GM12874 (cell line): ENCODE measurements at regions not wholly inside any gene's neighbourhood (a gene's known extent, or its start where the extent isn't known, plus 50 kb on each side); places are given as distances from the start of the nearest gene placed in this dataset.

Experiments
- TF ChIP-seq, protein P1 (sequence below): IDR thresholded peaks from 2 replicates; pipeline ENCODE4 v1.5.1; 2011; ENCODE audit warnings: low read depth, mild to moderate bottlenecking, control low read depth, low read length, moderate library complexity; ENCODE audit not compliant: insufficient read depth

DNA sequence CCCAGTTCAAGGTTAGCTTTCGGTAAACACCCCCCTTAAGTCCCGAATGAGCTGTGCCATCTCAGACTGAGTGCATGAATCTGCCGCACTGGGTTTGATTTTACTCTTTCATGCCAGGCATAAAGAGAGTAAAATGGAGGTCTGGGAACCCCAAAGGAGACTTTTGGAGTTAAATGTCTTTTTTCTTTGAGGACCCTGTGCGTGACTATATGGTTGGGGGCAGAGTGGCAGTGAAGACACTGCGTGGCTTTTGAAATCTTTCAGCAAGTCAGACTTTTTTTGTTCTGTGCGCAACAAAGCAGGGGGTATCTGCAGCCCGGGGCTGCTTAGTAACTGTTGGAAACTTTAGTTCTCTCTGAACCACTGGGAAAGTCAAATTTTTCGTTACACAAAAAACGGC lies 392.9 kb upstream of the SALL1 start:
- TF ChIP-seq, protein P1, sequence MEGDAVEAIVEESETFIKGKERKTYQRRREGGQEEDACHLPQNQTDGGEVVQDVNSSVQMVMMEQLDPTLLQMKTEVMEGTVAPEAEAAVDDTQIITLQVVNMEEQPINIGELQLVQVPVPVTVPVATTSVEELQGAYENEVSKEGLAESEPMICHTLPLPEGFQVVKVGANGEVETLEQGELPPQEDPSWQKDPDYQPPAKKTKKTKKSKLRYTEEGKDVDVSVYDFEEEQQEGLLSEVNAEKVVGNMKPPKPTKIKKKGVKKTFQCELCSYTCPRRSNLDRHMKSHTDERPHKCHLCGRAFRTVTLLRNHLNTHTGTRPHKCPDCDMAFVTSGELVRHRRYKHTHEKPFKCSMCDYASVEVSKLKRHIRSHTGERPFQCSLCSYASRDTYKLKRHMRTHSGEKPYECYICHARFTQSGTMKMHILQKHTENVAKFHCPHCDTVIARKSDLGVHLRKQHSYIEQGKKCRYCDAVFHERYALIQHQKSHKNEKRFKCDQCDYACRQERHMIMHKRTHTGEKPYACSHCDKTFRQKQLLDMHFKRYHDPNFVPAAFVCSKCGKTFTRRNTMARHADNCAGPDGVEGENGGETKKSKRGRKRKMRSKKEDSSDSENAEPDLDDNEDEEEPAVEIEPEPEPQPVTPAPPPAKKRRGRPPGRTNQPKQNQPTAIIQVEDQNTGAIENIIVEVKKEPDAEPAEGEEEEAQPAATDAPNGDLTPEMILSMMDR, result no peak

DNA sequence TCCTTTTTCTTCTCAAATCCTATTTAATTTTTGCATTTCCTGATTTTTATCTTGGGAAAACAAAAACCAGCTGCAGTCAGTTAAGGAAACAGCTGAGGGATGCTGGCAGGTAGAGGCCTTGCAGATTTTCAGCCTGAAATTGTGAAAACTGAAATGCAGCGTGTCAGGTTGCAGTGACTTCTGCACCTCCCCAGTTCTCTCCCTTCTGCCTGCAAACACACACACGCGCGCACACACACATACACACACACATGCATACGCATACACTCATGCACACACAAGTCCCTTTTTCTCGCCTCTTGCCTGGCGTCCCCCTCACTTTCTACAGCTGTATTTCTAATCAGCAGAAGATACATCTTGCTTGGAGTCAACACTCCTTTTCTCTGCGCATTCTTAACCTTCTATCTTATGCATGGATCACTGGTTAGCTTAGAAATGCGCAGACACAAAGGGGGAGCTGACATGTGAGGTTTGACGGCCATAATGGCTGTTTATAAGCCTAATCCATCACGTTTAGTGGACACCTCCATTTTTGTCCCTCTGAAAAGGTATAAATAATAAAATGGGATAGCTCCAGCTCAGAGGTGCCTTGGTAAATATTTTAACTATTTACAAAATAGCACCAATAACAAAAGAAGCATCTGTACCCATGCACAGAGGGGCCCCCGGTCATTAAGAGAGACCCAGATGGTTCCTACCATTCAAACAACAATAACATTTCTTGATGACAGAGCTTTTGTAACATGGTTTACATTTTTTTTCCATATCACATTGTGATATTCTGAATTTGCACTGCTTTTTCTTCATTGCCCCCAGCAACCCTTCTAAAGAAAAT lies 392.1 kb upstream of the SALL1 start:
- TF ChIP-seq, protein P1, result no peak

DNA sequence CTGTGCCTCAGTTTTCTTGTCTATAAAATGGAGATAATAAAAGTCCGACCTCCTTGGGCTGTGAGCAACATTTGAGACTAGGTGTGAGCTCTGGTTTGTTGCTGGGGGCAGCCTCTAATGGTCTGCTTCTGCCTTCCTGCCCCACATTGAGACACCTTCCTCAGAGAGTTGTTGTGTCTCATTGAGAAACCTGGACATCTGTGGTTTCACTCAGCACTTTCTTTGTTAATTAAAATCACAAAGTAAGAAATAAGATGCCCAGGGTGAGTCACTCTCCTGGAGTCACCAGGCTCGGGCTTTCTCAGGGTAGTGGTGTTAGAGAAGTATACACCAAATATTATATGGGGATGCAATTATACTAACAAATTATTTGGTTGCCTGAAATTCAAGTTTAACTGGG lies 389.2 kb upstream of the SALL1 start:
- TF ChIP-seq, protein P1, result no peak

DNA sequence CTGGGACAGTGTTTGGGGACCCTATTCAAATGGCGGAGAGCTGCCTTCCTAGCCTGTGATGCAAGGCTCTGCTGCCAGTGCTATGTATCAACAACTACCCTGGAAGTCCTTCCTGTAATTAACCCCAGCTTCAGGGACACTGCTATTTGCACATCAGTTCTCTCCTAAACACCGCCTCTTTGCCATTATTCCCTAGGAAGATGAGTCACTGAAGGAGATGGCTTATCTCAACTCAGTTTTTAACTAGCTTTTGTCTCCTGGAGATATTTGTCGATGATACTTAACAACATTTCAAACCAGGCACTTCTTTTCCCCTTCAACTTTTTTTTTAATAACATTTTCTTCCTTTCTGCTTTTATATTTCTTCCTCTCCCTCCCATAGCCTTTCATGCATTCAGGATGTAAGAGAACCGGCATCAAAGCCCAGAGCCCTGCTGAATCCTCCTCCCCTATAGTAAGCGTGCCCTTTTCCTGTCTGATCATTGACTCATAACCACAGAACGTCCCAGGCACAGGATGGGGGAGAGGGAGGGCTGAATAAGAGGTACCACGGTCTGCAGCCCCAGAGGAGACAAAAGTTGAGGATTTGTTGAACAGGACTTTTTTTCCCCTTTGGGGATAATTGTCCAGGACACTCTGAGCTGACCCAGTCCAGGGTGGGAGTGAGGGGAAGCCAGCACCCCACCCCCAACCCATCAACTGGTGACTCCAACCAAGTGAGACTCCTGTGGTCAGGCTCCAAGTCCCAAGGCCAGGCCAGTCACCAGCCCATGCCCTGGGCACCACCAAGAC lies 387.8 kb upstream of the SALL1 start:
- TF ChIP-seq, protein P1, result no peak

DNA sequence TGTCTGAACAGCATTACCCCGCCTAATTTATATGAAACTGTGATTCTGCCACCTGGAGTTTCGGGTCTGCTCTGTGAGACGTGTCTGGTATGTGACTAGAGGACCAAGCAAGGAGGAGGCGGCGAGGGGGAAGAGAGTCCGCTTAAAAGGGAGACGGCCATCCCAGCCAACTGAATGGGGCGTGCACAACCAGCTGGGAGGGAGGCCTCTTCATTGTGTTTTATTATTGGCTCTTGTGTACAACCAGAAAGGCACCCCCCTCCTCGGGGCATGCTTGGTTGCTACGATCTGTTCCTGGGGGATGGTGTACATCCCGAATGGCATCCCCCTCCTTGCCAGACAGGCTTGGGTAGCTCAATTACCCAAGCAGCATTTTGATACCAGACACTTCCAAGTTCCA lies 384.5 kb upstream of the SALL1 start:
- TF ChIP-seq, protein P1, result no peak

DNA sequence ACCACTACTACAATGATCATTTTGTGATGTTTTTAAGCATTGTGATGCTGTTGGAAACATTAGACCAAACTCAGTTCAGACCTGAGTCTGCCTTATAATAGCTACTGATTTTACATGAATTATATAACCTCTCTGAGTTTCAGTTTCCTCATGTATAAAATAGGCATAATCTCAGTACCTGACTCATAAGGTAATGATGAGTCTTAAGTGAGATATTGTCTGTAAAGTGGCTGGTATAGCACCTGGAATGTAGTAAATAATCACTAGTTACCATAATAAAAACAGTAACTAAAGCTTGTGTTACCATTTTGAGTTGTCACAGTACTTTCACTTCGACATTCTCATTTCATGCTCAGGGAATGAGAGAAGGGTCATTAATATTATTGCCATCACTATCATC lies 381.5 kb upstream of the SALL1 start:
- TF ChIP-seq, protein P1, result no peak

DNA sequence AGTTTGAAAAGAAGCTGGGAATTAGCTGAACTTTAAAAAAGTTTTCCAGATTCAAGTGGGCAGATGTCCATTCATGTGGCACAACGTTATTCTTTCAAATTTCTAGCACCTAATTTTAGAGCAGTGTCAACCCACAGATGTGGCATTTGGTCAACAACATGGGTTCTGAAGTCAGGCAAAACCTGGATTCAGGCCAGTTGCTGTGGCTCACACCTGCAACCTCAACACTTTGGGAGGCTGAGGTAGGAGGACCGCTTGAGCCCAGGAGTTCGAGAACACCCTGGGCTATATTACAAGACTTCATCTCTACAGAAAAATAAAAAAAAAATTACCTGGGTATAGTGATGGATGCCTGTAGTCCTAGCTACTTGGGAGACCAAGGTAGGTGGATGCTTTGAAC lies 380.2 kb upstream of the SALL1 start:
- TF ChIP-seq, protein P1, result no peak
